Activated naive CD4-positive, alpha-beta T cell treated with Interleukin-2 at 50 U/mL for 16 hours (primary cell): ENCODE measurements at regions not wholly inside any gene's neighbourhood (a gene's known extent, or its start where the extent isn't known, plus 50 kb on each side); places are given as distances from the start of the nearest gene placed in this dataset.

ENCODE experiments used
- DNase-seq: peaks from one replicate; pipeline ENCODE4 v3.0.0-alpha.2; 2020

DNA sequence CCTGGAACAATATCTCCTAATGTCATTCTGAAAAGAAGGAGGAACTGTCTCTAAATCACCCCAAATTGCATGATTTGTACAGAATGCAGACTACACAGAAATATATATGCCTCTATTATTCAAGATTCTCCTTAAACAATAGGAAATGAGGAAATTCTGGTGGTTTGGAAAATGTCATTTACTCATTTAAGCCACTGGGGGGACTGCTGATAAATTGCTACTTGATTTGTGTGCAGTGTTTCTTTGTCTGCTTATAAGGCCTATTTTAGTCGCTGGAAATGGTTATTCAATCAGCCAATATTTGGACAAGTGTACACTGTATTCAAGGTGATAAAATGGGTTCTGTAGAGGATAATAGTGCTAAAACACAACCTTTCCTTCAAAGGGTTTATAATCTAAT lies 801.9 kb upstream of the CELF4 start:
- no peak for DNase-seq

DNA sequence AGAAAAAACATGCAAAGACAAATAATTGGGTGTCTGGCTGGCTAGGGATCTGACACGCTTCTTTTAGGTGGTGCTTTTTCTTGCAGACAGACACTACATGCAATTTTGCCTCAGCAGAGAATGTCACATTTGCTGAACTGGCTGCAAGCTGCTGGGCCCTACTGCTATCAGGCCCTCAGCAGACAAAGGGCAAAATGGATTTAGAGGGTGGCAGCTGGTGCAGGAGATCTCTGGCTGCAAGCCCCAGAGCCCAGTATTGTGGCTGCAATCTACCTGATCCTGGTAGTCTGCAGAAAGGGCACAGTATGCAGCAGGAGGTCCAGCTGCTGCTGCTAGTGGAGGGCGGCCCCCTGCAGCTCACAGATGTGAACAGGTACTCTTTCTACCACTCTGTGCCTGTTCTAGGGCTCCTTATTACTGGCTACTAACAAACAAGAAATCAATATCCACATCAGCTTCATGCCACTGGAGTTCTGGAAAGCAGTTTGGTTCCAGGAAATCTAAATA lies 796.7 kb upstream of the CELF4 start:
- DNase-seq, result no peak

DNA sequence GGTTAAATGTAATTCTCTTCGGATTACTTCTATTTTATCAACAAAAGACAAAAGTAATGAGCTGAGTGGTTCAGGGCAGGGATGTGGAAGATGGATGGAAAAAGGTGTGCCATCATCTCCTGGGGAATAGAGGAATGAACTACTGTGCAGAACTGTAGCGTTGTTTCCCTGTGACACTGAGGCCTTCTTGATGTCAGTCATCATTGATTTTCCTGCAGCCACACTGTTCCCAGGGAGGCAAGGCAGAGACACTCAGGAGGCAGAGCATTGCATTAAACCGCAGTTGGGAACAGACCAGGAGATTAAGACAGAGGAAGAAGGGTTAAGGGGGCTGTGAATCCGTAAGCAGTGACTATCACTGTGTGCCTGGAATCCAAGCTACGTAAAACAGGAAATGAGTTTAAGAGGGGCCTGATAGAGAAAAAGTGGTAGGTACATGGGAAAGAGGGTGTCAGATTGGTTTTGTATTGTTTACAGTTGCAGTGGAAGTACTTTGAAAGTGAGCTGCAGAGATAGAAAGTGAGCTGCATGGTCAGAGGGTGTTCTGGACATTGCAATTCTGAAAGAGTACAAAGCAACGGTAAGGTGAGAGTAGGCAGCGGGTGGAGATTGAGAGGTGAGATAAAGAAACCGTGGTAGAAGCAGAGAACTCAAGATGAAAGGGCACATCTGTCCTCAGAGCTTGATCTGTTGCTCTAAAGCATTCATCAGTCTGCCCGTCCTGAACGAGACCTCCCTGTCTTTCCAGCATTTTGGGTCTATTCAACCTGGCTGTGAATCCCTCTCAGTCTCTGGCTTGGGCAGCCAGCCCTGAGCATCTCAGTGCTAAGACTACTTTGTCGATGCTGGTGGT lies 793.4 kb upstream of the CELF4 start:
- DNase-seq, result no peak

DNA sequence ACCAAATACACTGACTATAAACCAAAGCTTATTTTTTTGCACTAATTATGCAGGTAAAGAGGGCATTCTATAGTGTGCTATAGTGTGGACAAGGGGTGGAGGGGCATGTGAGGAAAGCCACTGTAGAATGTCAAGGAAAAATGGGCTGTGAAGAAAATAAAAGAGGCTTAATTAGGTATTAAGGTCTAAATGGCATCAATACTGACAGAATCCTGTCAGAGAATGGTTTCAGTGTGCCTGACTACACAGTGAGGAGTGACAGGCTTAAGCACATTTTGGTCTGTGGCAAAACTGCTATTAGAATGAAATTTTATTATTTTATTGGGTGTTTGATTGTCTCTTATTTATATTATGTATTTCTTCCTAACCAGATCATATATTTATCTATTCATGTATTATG lies 787.6 kb upstream of the CELF4 start:
- DNase-seq, result no peak

DNA sequence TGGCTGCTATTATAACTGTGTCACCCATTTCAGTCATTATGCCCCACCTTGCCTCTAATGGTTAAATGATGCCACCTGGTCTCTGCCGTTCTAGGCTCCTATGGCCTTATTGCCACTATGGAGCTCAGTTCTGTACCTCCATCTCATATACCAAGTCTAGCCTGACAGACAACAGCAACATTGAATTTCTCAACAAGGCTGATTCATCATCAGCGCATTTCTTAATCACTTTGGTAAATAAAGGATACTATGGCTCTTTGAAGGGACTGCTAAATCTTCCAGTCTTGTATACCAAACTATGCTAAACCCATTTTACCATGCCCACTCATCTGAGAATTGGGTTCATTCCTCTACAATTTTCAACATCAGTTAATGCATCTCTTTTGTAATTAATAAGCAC lies 784.5 kb upstream of the CELF4 start:
- no peak for DNase-seq

DNA sequence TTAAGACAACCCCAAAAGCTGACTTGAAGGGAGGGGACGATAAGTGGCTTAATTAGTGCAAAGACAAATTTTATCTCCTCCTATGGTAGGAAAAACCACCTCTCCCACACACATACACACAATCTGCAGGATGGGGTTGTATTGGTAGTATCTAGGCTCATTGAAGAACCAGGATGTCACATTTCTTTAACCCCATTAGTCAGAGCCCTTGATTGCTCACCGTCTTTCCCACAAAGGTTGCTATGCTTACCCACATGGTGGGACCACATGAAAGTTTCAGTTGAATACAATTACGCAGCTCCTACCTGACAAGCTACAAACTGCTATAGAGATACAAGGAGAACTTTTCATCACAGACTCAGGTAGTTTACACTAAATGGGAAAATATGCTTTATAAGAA lies 765.0 kb upstream of the CELF4 start:
- DNase-seq, result no peak

DNA sequence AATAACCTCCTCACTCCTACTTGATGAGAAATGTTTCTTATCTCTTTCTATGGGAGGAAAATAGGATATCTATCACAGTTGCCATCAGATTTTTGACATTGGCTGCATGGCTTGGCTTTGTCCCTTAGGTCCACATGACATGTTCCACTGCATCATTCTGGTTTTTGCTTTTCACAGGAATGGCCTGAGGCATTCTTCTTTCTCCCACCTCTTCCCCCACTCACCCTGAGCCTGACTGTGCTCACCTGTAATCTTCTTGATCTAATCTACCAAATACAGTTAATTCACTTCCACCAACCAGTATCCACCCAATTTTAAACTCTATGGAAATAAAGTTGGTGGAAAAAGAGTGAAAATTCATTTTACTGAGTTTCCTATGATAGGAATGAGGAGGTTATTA lies 763.5 kb upstream of the CELF4 start:
- DNase-seq, result no peak

DNA sequence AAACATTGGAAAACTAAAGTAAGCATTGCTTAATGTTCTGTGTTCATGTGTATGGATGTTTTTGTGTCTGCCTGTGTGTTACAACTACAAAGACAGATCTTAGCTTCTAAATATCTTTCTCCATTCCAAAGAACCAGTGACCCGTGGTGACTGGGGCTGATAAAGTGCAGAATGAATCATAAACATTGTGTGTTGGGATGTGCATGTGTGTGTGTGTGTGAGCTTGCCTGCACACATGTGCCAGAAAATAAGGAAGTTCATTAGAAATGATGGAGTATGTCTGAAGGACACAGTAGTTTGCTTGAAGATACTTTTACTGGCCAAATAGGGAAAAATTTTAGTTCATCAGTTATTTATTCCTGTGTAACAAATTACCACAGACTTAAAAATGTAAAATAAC lies 756.6 kb upstream of the CELF4 start:
- no peak for DNase-seq

DNA sequence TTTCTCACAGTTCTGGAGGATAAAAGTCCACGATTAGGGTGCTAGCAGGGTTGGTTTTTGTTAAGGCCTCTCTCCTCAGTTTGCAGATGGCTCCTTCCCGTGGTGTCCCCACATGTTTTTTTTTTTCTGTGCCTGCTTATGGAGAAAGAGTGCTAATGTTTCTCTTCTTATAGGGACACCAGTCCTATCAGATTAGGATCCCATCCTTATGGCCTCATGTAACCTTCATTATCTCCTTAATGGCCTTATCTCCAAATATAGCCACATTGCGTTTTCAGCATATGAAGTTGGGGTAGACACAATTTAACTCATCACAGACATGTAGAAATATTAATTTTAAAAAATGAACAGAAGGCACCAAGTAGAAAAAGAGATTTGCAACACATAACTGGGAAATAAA lies 755.7 kb upstream of the CELF4 start:
- no peak for DNase-seq

DNA sequence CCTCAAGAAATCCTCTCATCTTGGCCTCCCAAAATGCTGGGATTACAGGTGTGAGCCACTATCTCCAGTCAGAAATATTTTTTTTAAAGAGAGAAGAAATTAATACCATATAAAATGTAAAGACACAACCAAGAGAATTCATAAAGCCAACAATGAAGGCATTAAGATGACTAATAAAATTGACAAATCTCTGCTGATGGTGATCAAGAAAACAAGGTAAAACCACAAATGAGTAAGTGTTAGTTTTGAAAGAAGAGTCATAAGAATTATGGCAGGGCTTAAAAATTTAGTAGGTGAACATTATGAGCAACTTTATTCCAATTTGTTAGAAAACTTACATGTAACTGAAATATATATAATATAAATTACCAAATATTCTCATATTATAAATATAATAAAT lies 752.8 kb upstream of the CELF4 start:
- DNase-seq, result no peak

DNA sequence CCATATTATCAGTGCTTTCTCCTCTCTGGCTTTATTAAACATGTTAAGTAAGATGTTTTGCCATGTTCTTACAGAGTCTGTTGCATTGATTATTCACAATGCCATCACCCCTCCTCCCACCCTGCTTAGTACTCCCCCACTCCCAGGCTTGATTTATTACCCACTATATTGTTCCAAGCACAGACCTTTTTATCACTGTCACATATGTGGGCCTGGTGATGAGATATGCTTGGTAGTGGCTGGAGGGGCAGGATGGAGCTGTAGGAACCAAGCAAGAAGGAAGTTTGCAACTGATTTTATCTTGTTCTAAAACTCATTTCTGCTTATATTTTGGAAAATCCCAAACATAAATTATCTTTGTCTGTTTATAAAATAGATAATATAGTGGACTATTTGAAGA lies 748.2 kb upstream of the CELF4 start:
- DNase-seq, result no peak

DNA sequence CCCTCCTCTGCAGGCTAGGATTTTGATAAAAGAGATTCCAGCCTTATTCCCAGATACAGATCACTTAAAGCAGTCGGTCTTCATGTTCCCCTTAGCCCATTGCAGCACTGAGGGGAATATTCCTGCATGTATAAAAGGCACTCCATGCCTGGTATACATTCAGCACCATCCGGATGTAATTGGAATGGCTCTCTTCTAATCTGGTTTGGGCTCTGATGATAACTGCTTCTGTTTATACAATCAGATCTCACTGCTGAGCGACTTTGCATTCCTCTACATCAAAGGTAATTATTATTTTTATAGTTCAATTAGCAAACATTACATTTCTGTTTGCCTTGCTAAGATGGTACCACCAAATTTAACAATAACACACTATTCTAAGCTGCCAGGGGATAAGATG lies 746.9 kb upstream of the CELF4 start:
- DNase-seq, result no peak

DNA sequence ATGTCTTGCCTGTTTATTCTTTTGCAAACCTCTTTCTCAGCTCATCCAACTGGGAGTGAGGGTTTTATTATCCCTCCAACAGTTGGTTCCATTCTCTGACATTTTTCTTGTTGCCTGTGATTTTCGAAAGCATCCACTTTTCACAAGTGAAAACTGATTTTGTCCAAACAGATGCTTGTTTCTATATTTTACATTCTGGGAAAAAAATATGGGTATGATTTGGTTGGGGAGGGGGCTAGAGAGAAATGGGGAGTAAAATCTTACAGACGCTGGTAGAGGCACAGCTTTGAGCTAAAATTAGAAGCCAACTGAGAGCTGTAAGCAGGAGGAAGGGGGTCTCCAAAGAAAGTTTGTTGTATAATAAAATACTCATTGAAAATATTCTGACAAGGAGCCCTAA lies 745.3 kb upstream of the CELF4 start:
- DNase-seq, result no peak

DNA sequence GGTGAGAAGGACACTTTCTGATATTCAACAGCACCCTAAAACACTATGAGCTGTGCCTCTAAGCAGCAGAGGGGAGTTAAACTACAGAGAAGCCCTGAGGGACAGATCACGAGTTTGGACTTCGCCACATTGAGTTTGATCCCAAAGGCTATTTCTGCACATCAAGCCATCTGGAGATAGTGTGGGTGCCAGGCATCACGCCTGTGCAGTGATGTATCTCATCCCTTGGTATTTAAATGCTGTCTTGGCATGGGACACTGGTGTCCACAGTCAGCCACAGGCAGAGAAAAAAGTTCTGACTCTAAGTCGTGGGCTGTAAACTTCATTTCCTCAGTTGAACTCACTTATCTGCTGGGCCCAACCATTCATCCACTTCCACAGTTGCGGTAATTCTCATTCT lies 742.3 kb upstream of the CELF4 start:
- no peak for DNase-seq

DNA sequence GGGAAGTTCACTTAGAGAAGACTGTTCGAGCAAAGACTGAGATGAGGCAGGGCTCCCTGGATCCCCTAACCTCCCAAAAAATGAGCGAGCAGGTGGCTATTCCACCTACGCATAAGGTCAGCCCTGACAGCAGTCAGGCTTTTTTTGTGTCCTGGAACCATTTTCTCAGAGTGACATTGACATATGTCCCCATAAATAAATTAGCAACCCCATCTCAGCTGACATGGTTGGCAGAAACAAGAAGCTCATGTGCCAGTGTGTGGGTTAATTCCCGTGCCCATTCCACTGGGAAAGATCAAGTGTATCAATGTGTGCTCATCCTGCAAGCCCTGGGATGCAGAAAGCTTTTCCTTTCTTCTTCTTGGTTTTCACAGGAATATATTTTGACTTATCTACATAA lies 740.4 kb upstream of the CELF4 start:
- no peak for DNase-seq

DNA sequence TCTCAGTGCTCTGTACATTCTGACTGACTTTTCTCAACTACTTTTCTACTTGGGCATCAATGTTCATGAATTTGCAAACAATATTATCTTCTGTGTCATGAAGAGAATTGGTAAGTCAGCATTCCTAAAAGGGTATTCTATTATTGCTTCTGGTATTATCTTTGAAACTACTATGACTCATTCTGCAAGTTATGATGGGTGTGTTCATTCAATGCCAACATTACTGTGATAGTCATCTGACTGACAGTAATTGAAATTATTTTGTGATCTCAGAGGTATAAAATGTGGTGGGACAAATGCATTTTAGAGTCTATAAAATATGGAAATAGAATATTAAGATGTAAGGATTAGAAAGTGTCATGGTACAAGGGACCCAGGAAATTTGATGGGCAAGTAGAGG lies 736.0 kb upstream of the CELF4 start:
- DNase-seq, result no peak

DNA sequence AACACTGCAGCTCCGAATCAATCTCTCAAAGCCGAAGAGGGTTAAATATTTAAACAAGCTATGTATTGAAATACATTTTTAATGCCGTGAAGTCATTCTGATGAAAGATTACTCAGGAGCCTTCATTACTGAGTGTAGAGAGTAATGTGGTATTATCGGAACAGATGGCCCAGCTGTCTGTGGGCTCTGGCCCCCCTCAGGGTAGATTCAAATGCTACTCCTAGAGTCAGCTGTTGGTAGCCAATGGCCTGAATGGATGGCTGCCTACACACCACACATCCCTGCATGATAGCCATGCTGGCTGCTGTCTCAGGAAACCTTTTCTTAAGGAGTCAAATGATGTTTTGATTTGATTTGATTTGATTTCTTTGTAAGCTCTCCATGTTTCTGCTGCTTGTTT lies 732.3 kb upstream of the CELF4 start:
- DNase-seq, result no peak

DNA sequence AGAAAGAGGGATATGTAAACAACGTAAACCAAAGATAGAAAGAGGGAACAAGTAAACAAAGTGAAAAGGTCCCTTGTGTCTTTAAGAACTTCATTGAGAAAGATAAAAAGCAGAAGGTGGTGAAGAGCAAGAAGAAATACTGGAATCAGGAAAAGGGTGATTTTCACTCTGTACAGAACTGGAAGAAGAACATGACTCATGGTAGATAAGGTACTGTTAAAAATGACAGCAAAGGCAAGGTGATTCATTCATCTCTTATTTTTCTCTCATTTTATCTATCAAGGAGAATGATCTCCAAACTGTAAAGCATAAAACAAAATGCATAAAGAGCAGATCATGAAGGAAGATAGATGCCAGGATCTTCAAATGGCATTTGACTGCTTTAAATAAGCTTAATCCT lies 724.6 kb upstream of the CELF4 start:
- no peak for DNase-seq

DNA sequence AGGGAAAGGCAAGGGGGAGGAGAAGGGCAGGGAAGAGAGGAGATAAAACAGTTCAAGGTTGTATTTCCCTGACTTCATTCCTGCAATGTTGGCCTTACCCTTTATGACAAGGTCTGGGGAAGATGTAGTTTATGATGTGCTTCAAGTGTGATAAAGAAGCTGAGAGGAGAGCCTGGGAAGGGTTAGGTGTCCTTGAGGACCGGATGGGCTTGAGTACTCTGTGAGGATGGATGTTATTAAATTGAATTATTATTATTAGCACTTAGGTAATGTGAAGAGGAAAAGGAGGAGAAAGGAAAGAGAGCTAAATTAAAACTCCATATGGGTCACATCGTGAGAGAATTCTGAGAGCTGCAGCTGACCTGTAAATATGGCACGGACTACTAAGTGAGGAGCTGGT lies 719.4 kb upstream of the CELF4 start:
- no peak for DNase-seq

DNA sequence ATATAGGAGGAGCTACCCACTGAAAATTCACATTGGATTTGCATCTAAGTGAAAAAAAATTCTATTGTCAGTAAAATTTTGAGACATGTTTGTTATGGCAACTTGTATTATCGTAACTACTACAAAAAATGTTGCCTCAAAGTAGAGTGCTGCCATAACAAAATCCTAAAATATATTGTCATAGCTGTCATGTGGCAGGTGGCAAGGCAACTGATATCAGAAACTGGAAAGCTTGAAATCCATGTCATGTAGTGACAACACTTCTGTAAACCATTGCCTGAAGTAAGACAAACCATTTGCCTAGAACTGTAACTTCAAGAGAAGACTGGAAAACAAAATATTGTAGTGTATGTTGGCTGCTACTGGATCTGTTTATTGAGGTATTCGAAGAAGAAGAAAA lies 697.5 kb upstream of the CELF4 start:
- no peak for DNase-seq

DNA sequence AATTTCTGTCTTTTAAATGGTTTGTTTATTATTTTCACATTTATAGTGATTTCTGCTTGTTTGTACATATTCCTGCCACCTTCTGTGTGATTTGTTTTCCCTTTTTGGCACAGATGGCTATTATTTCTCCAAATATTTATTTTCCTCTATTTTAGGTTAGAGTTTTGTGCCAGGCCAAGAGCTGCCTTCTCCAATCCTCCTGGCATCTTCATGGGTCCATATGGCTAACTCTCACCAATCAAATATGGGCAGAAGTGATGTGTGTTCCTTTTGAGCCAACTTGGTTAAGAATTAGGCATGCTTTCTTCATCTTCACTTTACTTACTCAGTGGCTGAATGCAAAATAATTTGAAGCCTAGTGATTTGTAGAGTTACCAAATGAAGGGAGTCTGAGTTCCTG lies 697.1 kb upstream of the CELF4 start:
- DNase-seq, result no peak

DNA sequence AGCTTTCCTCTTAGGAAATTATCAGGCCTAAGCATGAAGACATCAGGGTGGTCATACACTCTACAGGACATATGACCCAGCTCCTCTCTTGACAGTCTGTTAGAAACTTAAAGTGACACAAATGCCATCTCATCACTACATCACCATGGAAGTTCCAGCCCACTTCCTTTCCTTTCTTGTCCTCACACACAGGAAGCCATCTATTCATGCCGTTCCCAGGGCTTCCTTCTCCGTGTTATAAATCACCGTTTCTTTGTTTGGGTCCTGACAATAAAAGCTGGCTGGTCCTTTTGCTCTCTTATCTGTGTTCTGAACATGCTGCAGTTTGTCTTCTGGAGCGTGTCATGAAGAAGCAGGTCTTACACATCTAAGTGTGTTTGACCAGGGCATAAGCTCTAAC lies 692.1 kb upstream of the CELF4 start:
- DNase-seq, result no peak

DNA sequence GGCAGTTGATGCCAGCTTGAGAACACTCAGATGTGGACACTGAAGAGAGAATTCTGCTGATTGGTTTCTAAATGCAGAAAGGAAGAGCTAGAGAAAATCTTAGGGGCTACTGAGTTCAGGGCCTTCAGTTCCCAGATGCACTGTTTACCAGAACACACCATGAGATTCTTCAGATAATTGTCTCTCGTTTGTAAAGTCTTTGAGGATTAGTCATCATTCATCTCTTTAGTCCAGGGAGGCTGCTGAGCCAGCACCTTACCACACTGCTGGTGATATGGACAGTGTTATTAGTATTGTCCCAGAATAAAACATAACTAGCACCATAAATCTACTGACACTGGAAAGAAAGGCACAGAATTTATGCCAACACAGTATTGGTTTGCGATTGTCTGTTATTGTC lies 690.8 kb upstream of the CELF4 start:
- no peak for DNase-seq

DNA sequence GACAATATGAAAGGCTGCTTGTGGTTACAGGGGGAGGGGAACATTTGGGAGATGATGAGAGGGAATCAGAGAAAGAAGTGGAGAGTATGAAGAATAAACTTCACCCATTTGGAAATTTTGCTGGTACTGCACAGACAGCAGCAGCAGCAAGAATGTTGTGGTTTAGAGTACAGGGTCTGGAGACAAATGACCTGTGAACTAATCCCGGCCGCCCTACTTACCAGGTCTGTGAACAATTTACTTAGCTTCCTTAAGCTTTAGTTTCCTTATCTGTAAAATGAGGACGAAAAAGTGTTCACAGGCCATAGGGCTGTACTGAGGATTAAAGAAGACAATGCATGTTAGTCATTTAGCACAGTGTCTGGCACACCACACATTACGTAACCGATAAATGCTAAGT lies 685.4 kb upstream of the CELF4 start:
- no peak for DNase-seq

DNA sequence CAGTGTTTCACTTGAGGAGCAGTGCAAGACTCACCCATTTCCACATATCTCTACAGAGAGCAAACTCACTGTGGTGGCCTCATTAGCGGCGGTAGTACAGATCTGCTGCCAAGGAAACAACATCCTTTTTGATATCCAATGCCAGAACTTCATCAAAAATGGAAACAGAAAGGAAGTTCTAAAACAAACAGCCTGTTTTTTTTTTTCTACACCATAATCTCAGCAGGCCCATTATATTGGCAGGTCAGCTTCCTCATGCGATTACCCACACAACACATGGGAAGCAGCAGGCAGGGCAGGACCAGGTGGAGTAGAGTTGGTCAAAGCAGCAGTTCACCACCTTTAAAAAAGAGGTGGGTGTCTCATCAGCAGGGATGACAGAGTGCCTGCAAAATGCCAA lies 678.9 kb upstream of the CELF4 start:
- DNase-seq, result no peak
